GM19468 (cell line): ENCODE measurements at regions not wholly inside any gene's neighbourhood (a gene's known extent, or its start where the extent isn't known, plus 50 kb on each side); places are given as distances from the start of the nearest gene placed in this dataset.

Experiments used
- ATAC-seq: cut with Tn5 transposase; IDR thresholded peaks from one replicate; pipeline ENCODE4 v1.9.1; 2021; ENCODE audit warnings: mild to moderate bottlenecking, moderate library complexity, moderate number of reproducible peaks; ENCODE audit not compliant: unreplicated experiment; ENCODE audit errors: extremely low read depth

DNA sequence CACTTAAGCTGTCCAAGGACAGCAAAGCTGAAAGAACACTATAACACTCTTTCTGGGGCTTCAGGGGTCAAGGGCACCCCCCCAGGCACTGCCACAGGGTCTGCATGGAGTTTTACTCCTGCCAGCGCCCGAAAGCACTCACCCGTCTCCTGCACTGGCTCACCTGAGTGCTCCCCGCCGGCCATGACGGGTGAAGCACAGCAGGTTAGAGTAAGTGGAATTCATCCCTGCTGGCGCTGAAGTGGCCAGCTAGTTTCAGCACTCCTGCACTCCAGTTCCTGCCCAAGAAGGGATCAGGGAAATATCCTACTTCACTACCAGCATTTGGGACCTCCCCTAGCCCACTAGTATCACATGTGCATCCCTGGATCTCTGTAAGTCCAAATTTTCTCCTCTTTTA lies 516.0 kb downstream of the ZNF608 start:
- ATAC-seq, result no peak

DNA sequence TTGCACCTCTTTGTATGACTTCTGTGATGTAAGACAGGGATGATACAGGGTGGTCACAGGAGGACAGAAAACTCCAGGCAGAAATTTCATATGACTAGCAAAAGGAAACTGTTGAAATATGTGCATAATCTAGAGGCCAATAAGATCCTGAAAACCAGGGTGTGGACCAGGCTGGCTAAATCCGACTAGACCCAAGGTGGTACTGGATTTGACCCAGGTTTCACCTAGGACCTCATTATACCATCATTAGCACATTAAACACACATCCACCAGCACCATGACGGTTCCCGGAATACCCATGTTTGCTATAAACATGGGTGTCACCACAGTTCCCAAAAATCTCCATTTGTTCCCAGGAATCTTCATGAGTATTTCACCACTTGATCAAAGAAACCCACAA lies 517.1 kb downstream of the ZNF608 start:
- no peak for ATAC-seq

DNA sequence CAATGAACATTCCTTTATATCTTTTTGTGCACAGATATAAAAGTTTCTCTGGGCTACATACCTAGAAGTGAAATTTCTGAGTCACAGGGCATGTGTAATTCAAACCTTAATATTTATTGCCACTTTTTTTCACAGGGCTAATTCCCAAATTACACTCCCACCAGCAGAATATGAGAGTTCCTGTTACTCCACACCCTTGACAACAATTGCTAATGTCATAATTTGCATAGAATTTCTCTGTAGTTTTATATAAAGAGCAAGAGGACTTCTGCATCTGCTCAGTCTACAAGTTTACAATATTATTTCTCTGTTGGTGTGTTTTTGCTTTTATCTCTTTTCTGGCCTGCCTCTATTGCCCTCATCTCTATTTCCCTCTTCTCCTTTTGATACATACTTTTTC lies 518.5 kb downstream of the ZNF608 start:
- no peak for ATAC-seq

DNA sequence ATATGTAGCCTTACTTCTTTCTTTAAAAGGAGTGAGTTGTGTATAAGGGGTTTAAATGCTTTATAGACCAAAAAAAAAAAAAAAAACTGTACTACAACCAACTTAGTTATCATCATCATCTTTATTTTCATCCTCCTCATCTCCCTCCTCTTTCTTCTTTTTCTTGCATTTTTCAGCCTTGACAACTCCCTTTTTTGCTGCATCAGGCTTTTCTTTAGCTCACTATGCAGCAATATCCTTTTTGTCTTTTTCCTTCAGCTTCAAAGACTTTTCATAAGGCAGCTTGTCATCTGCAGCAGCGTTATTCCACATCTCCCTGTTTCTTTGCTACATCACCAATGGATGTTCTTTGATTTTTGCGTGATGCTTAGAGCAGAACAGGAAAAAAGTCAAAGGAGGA lies 526.0 kb downstream of the ZNF608 start:
- no peak for ATAC-seq

DNA sequence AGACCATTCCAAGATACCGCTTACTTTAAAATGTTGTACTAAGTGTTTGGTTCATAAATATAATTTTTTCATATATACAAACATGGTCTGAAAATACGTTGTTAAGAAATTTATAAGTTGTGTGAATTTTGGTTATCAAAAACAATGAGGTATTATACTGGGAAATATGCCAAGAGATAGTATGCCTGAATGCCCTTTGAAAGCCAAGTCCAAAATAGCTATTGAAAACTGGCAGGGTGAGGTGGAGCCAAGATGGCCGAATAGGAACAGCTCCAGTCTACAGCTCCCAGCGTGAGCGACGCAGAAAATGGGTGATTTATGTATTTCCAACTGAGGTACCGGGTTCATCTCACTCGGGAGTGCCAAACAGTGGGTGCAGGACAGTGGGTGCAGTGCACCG lies 533.5 kb downstream of the ZNF608 start:
- no peak for ATAC-seq

DNA sequence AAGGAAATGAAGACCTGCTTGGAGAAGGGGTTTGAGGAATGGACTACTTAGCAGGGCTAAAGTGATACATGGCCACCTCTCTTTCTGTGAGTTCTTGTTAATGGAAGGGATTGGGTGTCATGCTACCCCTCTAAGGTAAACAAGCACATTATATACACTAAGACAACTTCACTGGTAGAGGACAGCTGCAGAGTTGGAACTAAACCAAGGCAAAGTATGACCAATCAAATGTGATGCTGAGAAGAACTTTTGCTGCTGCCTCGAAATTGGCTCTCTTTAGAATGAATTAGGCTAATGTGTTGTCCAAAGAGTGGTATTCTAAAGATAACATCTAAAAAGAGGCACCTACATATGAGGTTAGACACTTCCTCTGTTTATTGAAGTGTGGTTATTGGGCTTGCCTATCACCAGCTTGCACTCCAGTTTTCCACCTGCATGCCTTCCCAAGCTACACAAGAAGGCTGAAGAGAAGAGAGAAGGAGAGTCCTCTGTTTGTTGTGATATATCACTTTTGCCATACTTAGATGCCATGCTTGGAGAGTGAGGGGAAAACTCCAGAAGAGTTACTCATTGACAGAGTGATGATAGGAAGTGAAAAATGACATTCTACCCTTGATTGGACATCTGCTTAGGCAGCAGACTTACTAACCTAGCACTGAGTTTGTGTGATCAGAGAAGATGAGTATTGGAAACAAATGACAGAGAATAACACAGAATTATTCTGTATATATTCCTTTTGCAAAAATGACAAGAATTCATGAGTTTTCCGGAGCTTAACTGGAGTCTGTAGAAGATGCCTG lies 536.1 kb downstream of the ZNF608 start:
- no peak for ATAC-seq

DNA sequence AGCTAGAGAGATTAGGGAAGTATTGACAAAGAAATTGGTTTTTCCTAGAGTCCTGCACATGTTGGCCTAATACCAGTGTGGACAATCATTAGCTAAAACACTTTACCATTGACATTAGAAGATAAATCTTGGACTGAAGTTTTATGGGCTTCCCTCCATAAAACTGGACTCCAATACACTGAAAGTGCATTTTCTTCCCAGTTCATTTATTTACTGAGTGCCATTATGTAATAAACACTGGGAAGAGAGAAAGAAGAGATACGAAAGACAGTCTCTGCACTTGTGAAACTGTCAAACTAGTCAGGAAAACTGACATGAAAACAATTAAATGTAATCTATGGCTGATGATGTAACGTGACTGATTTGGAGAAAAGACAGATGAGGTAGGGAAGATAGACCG lies 539.3 kb downstream of the ZNF608 start:
- ATAC-seq, result no peak

DNA sequence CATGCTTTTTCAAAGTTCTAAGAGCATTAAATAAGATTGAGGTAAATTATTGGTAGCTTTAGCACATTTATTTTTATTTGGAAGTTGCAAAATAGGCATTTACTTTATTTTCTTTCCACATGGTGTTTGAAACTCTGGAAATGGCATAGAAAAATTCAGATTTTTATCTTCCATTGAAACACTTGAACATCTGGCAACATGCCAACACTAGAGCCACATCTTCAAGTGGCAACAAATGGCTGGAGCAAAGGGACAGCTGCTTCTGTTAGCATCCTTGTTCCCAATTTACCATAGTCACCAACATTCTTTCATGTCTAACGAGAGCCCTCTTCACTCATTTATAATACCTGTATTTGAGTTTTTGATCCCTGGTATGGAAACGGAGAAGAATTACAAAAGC lies 539.9 kb downstream of the ZNF608 start:
- no peak for ATAC-seq

DNA sequence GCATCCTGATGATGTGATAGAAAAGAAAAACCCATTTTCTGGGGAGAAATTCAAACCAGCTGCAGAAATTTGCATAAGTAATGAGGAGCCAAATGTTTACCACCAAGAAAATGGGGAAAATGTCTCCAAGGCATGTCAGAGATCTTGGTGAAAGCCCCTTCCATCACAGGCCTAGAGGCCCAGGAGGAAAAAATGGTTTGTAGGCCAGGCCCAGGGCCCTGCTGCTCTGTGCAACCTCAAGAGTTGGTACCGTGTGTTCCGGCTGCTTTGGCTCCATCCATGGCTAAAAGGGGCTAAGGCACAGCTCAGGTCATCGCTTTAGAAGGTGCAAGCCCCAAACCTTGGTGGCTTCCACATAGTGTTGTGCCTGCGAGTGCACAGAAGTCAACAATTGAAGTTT lies 543.1 kb downstream of the ZNF608 start:
- ATAC-seq, result no peak

DNA sequence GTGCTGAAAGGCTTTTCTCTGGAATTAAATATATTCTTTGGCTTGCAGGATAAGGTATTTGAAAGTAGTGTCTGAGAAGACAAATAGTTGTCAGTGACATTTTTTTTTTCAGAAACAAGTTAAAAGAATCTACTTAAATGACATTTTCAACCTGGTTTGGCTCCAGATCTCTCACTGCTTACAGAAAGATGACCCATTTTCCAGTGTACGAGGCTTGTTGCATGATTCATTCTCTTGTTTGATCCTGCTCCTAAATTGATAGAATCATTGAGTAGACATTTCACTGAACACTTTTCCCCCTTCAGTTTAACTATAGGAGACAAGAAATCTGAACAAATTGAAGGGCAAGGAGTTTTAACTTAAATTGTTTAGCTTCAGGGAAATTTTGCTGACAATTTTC lies 546.1 kb downstream of the ZNF608 start:
- ATAC-seq, result no peak

DNA sequence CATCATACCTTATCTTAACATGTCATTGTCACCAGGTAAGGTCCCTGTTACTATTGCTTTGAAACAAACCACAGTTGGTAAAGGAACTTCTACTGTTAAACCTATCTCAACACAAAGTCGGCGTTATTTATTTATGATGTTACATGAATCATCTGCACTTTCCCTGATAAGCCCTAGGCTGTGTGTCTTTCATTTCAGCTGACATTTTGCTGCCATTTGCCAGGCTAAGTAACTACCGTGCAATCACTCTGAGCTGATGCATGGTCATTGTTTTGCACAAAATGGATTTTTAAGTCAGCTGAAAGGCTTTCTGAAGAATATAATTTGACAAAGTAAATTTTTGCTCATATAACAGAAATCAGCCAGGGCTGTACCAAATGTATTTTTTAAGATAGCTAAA lies 546.5 kb downstream of the ZNF608 start:
- no peak for ATAC-seq

DNA sequence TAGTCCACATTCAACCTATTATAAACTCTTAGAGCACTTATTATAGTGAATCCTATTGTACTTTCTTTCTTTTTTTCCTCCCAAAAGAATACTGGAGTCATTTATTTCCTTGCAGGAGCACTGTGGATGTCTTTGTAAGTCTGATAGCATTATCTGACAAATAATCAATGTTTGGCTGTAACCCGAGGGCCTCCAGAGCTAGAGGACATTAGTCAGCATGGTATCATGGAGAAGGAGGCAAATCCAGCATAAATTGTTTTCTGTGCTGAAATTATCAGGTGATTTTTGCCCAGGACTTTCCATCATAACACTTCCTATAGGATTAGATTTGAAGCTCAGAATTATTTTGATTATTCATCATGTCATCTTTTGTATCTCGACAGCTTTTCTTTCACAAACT lies 551.0 kb downstream of the ZNF608 start:
- ATAC-seq, result no peak

DNA sequence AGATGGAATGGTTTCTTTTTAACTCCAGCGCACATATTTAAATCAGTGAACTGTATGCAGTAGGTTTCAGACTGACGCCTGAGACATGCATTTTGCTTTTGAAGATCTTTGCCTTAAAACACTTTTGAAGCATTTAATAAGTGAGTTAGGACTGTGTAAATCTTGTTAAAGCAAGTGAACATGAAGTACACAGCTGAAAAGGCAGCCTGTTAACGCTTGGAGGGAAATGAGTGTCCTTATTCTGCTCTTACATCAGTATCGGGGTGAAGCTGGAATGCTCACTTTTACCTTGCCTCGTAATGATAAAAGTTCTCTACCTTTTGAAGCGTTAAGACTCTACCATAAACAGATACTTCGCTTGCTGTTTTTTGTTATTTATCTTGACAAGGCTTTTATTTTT lies 552.2 kb downstream of the ZNF608 start:
- no peak for ATAC-seq

DNA sequence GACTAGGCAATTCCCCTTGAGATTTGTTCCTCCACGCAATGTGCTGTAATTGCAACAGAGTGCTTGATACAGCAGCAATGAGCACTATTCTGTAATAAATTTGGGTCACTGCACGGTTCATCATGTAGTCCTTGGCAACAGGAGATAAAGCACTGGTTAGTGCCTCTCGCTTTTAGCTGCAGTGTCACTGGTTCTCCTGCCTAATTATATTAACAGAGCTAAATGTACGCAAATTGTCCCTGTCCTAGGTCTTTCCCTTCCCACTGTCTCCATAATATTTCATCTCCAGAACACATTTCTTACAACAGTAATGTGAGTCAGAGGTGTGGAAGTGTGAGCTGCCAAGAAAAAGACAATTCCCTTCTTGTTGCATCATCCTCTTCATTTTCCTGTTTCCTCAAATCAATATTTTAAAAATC lies 553.1 kb downstream of the ZNF608 start:
- no peak for ATAC-seq

DNA sequence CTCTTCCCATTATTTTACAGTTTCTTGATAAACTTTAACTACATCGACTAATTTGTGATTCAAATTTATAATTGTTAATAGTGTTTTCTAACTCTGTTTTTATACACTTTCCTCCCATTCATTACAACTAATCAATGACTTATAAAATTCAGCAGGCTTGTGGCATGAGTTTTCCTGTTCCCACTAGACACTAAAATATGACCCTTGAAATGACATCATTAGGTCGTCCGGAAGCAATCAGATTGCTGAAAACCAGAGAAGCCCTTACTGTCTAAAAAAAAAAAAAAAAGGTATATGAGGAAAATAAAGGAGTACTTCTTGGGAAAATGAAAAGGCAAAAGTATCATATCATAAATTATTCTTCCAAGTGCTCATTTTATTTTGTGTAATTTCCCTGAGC lies 553.7 kb downstream of the ZNF608 start:
- ATAC-seq, result no peak

DNA sequence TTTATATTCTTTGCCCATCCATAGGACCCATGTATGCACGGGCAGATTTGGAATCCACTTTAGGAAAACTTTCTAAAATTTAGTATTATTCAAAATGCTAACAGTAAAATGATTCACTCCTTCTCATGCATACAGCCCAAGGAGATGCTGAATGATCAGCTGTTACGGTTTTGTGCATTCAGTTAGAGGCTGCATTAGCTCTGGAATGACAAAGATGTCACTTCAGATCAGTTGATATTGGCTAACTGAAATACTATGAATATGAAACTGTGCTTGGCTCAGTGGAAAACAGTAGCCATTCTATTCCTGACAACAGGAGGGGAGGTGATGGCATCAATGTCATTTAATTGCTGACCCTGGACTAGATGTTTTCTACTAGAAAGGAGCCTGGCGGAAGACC lies 560.7 kb downstream of the ZNF608 start:
- ATAC-seq, result no peak

DNA sequence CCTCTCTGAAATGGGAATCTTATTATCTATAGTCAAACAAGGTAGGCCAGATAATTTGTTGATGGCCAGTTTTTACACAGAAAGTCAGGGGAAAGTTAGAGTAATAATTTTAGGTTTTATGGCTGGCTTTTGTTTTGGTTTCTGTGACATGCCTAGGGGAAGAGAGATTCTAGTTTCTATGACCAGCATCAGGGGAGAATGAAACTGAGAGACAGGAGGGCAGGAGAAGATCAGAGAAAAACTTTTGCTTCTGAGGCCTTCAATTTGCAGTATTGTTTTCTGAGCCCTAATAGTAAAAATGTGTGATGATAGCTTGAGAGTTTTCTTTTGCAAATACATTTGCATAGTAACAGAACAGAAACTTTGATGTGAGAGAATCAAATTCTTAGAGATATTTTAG lies 564.3 kb downstream of the ZNF608 start:
- ATAC-seq, result no peak

DNA sequence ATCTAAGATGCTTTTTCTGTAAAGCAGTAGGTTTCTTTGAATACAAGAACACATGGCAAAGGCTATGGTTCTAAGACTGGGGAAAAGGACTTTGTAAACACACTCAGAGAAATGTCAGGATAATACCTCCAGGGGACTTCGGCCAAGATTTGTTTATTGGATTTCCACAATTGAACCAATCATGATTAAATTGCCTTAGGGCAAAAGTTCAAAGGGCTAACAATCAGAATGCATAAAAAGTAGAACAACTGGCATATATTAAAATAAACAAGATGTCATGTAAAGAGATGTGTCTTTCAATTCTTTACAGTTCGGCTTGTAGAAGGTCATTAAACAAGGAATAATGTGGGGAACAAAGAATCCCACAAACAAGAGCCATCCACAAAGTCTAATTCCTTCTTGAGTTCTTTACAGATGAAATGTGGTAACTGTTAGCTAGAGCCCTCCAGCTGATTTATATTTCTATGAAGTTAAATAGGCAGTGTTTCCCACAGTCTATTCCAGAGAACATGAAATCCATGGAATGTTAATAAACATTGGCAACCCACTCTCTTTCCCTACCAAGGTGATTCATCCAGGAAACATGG lies 565.5 kb downstream of the ZNF608 start:
- no peak for ATAC-seq

DNA sequence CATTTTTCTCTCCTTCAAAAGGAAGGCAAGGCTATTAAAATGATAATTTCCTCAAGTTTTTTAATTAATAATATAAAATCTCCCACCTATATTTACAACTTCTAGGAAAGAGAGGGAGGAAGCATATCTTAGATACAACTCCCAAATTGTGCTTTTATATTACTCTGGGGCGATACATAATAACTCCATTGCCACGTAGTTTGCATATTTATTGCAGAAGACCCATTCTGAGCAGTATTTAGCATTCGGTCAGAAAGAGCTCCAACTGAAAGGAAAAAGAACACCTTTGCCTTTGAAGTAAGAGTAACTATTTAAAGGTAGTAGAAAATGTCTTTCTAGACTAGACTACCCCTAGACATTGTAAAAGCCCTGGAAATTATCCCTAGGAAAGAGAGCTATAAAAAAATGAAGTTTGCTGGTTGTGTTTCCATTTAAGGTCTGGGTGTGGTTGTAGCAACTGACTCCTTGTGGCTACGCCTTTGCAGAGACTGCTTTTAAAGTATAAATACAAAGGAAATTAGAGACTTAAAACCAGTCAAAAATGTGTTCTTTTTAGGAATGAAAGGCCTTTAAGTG lies 566.1 kb downstream of the ZNF608 start:
- no peak for ATAC-seq

DNA sequence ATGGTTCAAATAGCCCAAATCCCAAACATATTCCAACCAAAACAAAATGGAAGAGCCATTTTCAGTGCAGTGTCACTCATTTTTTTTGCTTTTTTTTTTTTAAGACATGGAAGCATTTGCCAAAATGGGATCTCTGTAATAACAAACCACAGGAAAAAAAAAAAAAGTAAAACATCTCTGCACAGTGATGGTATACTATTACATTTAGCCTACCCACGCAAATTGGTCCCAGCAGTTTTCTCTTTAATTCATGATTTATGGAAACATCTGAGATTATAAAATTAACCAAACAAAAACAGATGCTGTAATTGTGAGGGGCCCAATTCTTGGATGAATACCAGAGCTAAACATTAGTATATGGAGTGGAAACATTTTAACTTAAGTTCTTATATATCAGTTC lies 566.6 kb downstream of the ZNF608 start:
- no peak for ATAC-seq

DNA sequence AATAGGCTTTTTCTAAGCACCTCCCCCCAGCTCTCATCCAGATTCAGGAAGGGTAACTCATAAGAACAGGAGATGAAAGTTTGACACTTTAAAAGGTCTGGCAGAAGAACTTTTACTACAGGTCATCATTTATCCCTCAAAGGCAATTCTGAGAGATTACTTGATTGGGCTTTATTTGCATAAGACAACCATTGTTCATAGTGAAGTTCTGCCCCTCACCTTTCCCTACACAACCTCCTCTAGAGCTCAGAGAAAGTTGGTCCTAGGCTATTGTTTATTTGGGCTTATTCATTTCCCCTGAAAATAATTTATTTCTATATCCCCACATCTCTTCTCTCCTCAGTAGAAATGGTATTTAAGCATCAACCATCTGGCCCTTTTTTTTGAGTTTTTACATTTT lies 568.4 kb downstream of the ZNF608 start:
- ATAC-seq, result no peak

DNA sequence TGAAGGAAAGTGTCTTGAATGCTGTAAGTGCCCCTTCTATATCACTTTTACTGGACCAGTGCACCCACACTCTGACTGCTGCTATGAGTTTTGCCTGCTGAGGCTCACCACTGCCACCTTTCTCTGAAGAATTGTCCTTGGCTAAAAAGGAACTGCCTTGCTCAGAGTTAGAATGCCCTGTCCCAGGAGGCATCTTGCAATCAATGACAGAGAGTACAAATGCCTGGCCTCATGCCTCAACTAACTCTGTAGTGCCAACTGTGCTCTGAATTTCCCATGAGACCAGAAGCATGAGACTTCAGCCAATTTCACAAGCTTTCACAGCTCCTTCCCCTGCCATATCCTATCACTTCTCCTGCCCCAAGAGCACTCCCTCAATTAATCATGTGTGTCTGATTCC lies 569.7 kb downstream of the ZNF608 start:
- no peak for ATAC-seq
